K562 (cell line): ENCODE measurements at regions not wholly inside any gene's neighbourhood (a gene's known extent, or its start where the extent isn't known, plus 50 kb on each side); places are given as distances from the start of the nearest gene placed in this dataset.

Experiments used
- CBFA2T3 ChIP-seq: fragments of 450-650 bp; IDR thresholded peaks from 2 replicates; pipeline ENCODE4 v1.6.1; 2017
- KLF1 ChIP-seq: fragments of 450-650 bp; IDR thresholded peaks from 2 replicates; pipeline ENCODE4 v1.6.1; 2016; ENCODE audit warnings: missing genetic modification characterization, missing compliant biosample characterization
- MYBL2 ChIP-seq, 2 experiments: fragments of 450-650 bp in 1 of 2; sonication (generic) in 1 of 2; formaldehyde crosslinking in 1 of 2; IDR thresholded peaks; 2 replicates each; pipeline versions ENCODE4 v1.6.1 to v1.8.1; 2017 to 2022; ENCODE audit warnings: borderline replicate concordance in 1 of 2, inconsistent platforms in 1 of 2, low read depth in 1 of 2, mild to moderate bottlenecking in 1 of 2, missing genetic modification reagents in 1 of 2, moderate library complexity in 1 of 2
- NFXL1 ChIP-seq: fragments of 450-650 bp; formaldehyde crosslinking; IDR thresholded peaks from 2 replicates; pipeline ENCODE4 v1.4.0; 2021; ENCODE audit warnings: mild to moderate bottlenecking
- ZFX ChIP-seq: sonication (generic); formaldehyde crosslinking; IDR thresholded peaks from 2 replicates; pipeline ENCODE4 v1.8.0; 2022; ENCODE audit warnings: mild to moderate bottlenecking, missing genetic modification reagents, moderate library complexity
- ZKSCAN8 ChIP-seq: fragments of 200-800 bp; sonication (Bioruptor generic); IDR thresholded peaks from 2 replicates; pipeline ENCODE4 v1.6.1; 2016; ENCODE audit warnings: missing genetic modification characterization, missing compliant biosample characterization
- TF ChIP-seq, protein P1 (sequence below): fragments of 450-650 bp; IDR thresholded peaks from 2 replicates; pipeline ENCODE4 v1.6.1; 2016; ENCODE audit warnings: low read depth

- TF ChIP-seq, protein P1, sequence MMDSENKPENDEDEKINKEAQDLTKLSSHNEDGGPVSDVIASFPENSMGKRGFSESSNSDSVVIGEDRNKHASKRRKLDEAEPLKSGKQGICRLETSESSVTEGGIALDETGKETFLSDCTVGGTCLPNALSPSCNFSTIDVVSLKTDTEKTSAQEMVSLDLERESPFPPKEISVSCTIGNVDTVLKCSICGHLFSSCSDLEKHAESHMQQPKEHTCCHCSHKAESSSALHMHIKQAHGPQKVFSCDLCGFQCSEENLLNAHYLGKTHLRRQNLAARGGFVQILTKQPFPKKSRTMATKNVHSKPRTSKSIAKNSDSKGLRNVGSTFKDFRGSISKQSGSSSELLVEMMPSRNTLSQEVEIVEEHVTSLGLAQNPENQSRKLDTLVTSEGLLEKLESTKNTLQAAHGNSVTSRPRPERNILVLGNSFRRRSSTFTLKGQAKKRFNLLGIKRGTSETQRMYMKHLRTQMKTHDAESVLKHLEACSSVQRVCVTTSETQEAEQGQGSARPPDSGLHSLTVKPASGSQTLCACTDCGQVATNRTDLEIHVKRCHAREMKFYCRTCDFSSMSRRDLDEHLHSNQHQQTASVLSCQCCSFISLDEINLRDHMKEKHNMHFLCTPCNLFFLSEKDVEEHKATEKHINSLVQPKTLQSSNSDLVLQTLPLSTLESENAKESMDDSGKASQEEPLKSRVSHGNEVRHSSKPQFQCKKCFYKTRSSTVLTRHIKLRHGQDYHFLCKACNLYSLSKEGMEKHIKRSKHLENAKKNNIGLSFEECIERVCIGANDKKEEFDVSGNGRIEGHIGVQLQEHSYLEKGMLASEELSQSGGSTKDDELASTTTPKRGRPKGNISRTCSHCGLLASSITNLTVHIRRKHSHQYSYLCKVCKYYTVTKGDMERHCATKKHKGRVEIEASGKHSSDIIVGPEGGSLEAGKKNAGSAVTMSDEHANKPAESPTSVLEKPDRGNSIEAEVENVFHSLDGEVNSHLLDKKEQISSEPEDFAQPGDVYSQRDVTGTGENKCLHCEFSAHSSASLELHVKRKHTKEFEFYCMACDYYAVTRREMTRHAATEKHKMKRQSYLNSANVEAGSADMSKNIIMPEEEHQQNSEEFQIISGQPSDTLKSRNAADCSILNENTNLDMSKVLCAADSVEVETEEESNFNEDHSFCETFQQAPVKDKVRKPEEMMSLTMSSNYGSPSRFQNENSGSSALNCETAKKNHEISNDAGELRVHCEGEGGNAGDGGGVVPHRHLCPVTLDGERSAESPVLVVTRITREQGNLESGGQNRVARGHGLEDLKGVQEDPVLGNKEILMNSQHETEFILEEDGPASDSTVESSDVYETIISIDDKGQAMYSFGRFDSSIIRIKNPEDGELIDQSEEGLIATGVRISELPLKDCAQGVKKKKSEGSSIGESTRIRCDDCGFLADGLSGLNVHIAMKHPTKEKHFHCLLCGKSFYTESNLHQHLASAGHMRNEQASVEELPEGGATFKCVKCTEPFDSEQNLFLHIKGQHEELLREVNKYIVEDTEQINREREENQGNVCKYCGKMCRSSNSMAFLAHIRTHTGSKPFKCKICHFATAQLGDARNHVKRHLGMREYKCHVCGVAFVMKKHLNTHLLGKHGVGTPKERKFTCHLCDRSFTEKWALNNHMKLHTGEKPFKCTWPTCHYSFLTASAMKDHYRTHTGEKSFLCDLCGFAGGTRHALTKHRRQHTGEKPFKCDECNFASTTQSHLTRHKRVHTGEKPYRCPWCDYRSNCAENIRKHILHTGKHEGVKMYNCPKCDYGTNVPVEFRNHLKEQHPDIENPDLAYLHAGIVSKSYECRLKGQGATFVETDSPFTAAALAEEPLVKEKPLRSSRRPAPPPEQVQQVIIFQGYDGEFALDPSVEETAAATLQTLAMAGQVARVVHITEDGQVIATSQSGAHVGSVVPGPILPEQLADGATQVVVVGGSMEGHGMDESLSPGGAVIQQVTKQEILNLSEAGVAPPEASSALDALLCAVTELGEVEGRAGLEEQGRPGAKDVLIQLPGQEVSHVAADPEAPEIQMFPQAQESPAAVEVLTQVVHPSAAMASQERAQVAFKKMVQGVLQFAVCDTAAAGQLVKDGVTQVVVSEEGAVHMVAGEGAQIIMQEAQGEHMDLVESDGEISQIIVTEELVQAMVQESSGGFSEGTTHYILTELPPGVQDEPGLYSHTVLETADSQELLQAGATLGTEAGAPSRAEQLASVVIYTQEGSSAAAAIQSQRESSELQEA = no peak
- TF ChIP-seq ZFX (CRISPR knock-in tag) = no peak
- TF ChIP-seq ZKSCAN8 (CRISPR knock-in tag) = no peak
- no peak for TF ChIP-seq KLF1
- TF ChIP-seq NFXL1 = no peak
- TF ChIP-seq MYBL2 (IDR thresholded peaks at IDR 0.05; ENCODE audit: low read depth) = no peak
- TF ChIP-seq MYBL2 (CRISPR knock-in tag; IDR thresholded peaks at IDR 0.05; ENCODE audit: borderline replicate concordance) = no peak
- peak; percentile 46 for TF ChIP-seq CBFA2T3
- TF ChIP-seq, all 486 proteins: peak for 41
These were observed 70.0 kb upstream of the NFIA start (continued) for GRCh38 chr1:61012341-61012761.
